ENCODE measurements at regions not wholly inside any gene's neighbourhood (a gene's known extent, or its start where the extent isn't known, plus 50 kb on each side); places are given as distances from the start of the nearest gene placed in this dataset.

- peak in 1 of 3 donors; percentile 25 for DNase-seq
- Histone ChIP-seq H3K27me3 (no peaks in the 10 kb centered on the region), H3K36me3 (no peaks in the 10 kb centered on the region), H3K9me3 (no peaks in the 10 kb centered on the region), H3K4me3 (no peak overlapping the region), H3K27ac (no peak overlapping the region), H3K4me1 (no peaks in the 10 kb centered on the region)
- TF ChIP-seq CTCF (IDR thresholded peaks at IDR 0.05) (no peak), POLR2A (IDR thresholded peaks at IDR 0.05) (no peak)
- peak in 1 of 4 donors; percentile 42 for ATAC-seq
- intact Hi-C loops (cut with DNase I) = no loop called here
- 67% methylated on average over 8 of the region's 17 CpGs for WGBS (ENCODE audit: insufficient coverage, low coverage, low lambda C conversion rate, missing lambda C conversion rate)
Observed at GRCh38 chr9:16223074-16223871, 647.2 kb downstream of the BNC2 start.

DNA sequence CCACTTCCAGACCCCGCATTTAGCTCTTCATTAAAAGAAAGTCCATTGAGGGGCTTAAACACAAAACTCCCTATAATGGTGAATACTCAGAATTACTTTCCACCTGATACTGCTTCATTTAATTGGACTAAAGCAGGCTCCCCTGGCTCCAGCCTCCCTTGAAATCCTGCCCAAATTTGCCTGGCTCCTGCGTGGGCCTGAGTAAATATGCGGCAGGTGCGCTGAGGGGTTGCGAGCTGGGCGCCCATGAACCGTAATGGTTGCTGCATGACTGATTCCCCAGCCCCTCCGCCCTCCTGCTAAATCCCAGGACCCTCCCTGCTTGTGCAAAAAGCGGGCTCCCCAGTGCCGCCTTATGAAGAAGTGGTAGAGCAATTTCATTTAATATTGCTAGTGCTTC, 639.7 kb downstream of the BNC2 start:
- intact Hi-C loops (cut with DNase I) = no loop called here
- ATAC-seq = no peak
- 69% methylated on average over 3 of the region's 10 CpGs for WGBS (ENCODE audit: insufficient coverage, low coverage, low lambda C conversion rate, missing lambda C conversion rate)

DNA sequence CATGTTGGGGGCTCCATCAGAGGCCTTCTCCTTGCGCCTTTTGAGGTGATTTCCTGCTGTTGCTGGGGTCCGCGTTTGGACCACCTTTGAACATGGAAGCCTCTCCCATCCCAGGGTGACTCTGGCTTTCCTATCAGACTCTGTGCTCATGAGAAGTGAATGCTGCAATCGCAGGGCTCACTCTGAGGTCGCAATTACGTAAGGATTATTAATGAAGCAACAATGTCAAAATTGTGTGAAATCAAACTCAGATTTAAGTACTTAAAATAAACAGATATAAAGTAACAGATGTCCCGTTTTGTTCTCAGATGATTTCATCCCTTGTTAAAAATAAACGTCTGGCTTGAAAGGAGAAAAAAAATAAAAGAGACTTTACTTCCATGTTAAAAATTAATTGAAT, 634.2 kb downstream of the BNC2 start:
- intact Hi-C loops (cut with DNase I) = no loop called here
- Histone ChIP-seq H3K9me3 (no peaks in the 10 kb centered on the region), H3K4me1 (no peaks in the 10 kb centered on the region), H3K27me3 (no peaks in the 10 kb centered on the region), H3K36me3 (no peaks in the 10 kb centered on the region), H3K27ac (no peak overlapping the region), H3K4me3 (no peak overlapping the region)
- TF ChIP-seq CTCF (IDR thresholded peaks at IDR 0.05) (no peak), POLR2A (IDR thresholded peaks at IDR 0.05) (no peak)
- ATAC-seq = peak in 1 of 4 donors; percentile 30
- DNase-seq = no peak
- WGBS (ENCODE audit: insufficient coverage, low coverage, low lambda C conversion rate, missing lambda C conversion rate) = 43% methylated on average over 5 of the region's 8 CpGs

More for the DNA sequence above, 639.7 kb downstream of the BNC2 start:
- Histone ChIP-seq H3K9me3 (no peaks in the 10 kb centered on the region), H3K36me3 (no peaks in the 10 kb centered on the region), H3K27me3 (no peaks in the 10 kb centered on the region), H3K4me1 (no peaks in the 10 kb centered on the region), H3K4me3 (no peak overlapping the region), H3K27ac (no peak overlapping the region)
- TF ChIP-seq CTCF (IDR thresholded peaks at IDR 0.05) (no peak), POLR2A (IDR thresholded peaks at IDR 0.05) (no peak)
- no peak for DNase-seq

- no peak overlapping the region for H3K4me3 ChIP-seq
- ATAC-seq = no peak
- no peaks in the 10 kb centered on the region for H3K36me3 ChIP-seq
- no peak for DNase-seq
- 69% methylated on average over 7 of the region's 7 CpGs for WGBS (ENCODE audit: insufficient coverage, low coverage, low lambda C conversion rate, missing lambda C conversion rate)
- H3K27ac ChIP-seq = no peak overlapping the region
- TF ChIP-seq POLR2A (IDR thresholded peaks at IDR 0.05) = no peak
- TF ChIP-seq CTCF (IDR thresholded peaks at IDR 0.05) = no peak
- H3K9me3 ChIP-seq = no peaks in the 10 kb centered on the region
- H3K4me1 ChIP-seq = no peaks in the 10 kb centered on the region
- intact Hi-C loops (cut with DNase I) = no loop called here
- H3K27me3 ChIP-seq = no peaks in the 10 kb centered on the region
Observed at GRCh38 chr9:16236882-16237281, 633.6 kb downstream of the BNC2 start.

Data from right lobe of liver (tissue), 6 donors.